SK-N-SH treated with all-trans-retinoic acid at 6 μM for 48 hours (cell line): ENCODE measurements at regions not wholly inside any gene's neighbourhood (a gene's known extent, or its start where the extent isn't known, plus 50 kb on each side); places are given as distances from the start of the nearest gene placed in this dataset.

Experiments
- ARNTL ChIP-seq: fragments of 450-650 bp; formaldehyde crosslinking; IDR thresholded peaks from 2 replicates; pipeline ENCODE4 v1.5.0; 2020; ENCODE audit warnings: low read depth, mild to moderate bottlenecking, moderate library complexity, borderline replicate concordance
- BACH2 ChIP-seq: fragments of 250-450 bp; sonication (Bioruptor Pico); IDR thresholded peaks from 2 replicates; pipeline ENCODE4 v1.9.0; 2021; ENCODE audit warnings: mild to moderate bottlenecking, borderline replicate concordance
- CREB5 ChIP-seq: fragments of 250-450 bp; sonication (Bioruptor Pico); IDR thresholded peaks from 2 replicates; pipeline ENCODE4 v1.5.1; 2020; ENCODE audit warnings: low read depth, mild to moderate bottlenecking, moderate library complexity
- OSR1 ChIP-seq: fragments of 250-450 bp; sonication (Bioruptor Pico); IDR thresholded peaks from 2 replicates; pipeline ENCODE4 v1.8.0; 2022; ENCODE audit warnings: moderate library complexity, mild to moderate bottlenecking, inconsistent platforms
- PATZ1 ChIP-seq: fragments of 250-450 bp; sonication (Bioruptor Pico); IDR thresholded peaks from 2 replicates; pipeline ENCODE4 v1.8.0; 2020; ENCODE audit warnings: mild to moderate bottlenecking, moderate library complexity, borderline replicate concordance
- RARB ChIP-seq: fragments of 250-450 bp; sonication (Bioruptor Pico); IDR thresholded peaks from 2 replicates; pipeline ENCODE4 v1.8.0; 2021; ENCODE audit warnings: mild to moderate bottlenecking, moderate library complexity
- TCF4 ChIP-seq: fragments of 250-450 bp; sonication (Bioruptor Pico); IDR thresholded peaks from 2 replicates; pipeline ENCODE4 v1.8.0; 2021; ENCODE audit warnings: mild to moderate bottlenecking, moderate library complexity, borderline replicate concordance
- TSHZ2 ChIP-seq: fragments of 250-450 bp; sonication (Bioruptor Pico); IDR thresholded peaks from 2 replicates; pipeline ENCODE4 v1.5.0; 2020; ENCODE audit warnings: mild to moderate bottlenecking, moderate library complexity
- ZFP3 ChIP-seq: fragments of 250-450 bp; sonication (Bioruptor Pico); IDR thresholded peaks from 2 replicates; pipeline ENCODE4 v1.5.0; 2020; ENCODE audit warnings: mild to moderate bottlenecking, moderate library complexity
- ZFP30 ChIP-seq: fragments of 450-650 bp; formaldehyde crosslinking; IDR thresholded peaks from 2 replicates; pipeline ENCODE4 v1.5.0; 2022; ENCODE audit warnings: mild to moderate bottlenecking, moderate library complexity
- ZNF70 ChIP-seq: fragments of 450-650 bp; formaldehyde crosslinking; IDR thresholded peaks from 2 replicates; pipeline ENCODE4 v1.5.0; 2020; ENCODE audit warnings: mild to moderate bottlenecking, moderate library complexity

- TF ChIP-seq TCF4: no peak
- TF ChIP-seq ARNTL (CRISPR knock-in tag): no peak
- TF ChIP-seq ZNF70 (CRISPR knock-in tag): no peak
- TF ChIP-seq RARB: no peak
- no peak for TF ChIP-seq CREB5
- no peak for TF ChIP-seq ZFP3 (CRISPR knock-in tag)
- TF ChIP-seq PATZ1 (CRISPR knock-in tag): no peak
- TF ChIP-seq ZFP30 (CRISPR knock-in tag): no peak
- TF ChIP-seq TSHZ2 (CRISPR knock-in tag): no peak
- no peak for TF ChIP-seq BACH2 (CRISPR knock-in tag)
- no peak for TF ChIP-seq OSR1 (CRISPR knock-in tag)
Measured at GRCh38 chr2:180505203-180505602, 475.2 kb upstream of the UBE2E3 start.
